ENCODE measurements at regions not wholly inside any gene's neighbourhood (a gene's known extent, or its start where the extent isn't known, plus 50 kb on each side); places are given as distances from the start of the nearest gene placed in this dataset.
"Not testable (repeated sequence)": the region's sequence is repeated elsewhere in the genome, so short reads cannot be mapped to it uniquely, and the experiment has no call there.

DNA sequence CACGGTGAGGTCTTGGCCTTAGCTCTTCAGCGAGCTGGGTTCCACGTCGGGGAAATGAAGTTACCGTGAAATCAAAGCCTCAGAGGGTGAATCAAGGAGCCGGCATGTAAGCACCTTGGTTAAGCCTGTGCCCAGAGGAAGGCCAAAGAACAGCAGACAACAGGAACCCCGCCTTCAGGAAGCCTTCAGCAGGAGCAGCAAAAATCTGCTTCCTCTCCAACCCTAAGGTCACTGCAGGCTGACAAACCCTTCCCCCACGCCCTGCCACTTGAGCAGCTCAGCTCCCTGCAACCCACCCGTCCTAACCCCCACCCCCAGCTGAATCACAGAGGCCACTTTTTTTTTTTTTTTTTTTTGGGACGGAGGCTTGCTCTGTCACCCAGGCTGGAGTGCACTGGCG, 72.9 kb upstream of the LTA4H start:
- ChIA-PET CTCF (no interaction called here), POLR2A (interaction anchor here (0.6 kb wide), 1 partner anchor 13 kb away, joined by 4 read pairs; no protein-coding TSS in a partner anchor)
- DNase-seq (ENCODE audit: low read depth, low spot score) = no peak
- H3K4me3 ChIP-seq (ENCODE audit: low read depth, low read length) = no peak overlapping the region
- TF ChIP-seq, protein P1, sequence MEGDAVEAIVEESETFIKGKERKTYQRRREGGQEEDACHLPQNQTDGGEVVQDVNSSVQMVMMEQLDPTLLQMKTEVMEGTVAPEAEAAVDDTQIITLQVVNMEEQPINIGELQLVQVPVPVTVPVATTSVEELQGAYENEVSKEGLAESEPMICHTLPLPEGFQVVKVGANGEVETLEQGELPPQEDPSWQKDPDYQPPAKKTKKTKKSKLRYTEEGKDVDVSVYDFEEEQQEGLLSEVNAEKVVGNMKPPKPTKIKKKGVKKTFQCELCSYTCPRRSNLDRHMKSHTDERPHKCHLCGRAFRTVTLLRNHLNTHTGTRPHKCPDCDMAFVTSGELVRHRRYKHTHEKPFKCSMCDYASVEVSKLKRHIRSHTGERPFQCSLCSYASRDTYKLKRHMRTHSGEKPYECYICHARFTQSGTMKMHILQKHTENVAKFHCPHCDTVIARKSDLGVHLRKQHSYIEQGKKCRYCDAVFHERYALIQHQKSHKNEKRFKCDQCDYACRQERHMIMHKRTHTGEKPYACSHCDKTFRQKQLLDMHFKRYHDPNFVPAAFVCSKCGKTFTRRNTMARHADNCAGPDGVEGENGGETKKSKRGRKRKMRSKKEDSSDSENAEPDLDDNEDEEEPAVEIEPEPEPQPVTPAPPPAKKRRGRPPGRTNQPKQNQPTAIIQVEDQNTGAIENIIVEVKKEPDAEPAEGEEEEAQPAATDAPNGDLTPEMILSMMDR (IDR thresholded peaks at IDR 0.05; ENCODE audit: insufficient read depth, low read length, missing control alignments) = no peak

DNA sequence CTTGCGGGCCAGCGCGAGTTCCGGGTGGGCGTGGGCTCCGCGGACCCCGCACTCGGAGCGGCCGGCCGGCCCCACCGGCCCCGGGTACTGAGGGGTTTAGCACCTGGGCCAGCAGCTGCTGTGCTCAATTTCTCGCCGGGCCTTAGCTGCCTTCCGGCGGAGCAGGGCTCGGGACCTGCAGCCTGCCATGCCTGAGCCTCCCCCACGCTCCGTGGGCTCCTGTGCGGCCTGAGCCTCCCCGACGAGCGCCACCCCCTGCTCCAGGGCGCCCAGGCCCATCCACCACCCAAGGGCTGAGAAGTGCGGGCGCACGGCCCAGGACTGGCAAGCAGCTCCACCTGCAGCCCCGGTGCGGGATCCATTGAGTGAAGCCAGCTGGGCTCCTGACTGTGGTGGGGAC, 73.6 kb upstream of the LTA4H start:
- CTCF ChIA-PET = not testable (repeated sequence)

DNA sequence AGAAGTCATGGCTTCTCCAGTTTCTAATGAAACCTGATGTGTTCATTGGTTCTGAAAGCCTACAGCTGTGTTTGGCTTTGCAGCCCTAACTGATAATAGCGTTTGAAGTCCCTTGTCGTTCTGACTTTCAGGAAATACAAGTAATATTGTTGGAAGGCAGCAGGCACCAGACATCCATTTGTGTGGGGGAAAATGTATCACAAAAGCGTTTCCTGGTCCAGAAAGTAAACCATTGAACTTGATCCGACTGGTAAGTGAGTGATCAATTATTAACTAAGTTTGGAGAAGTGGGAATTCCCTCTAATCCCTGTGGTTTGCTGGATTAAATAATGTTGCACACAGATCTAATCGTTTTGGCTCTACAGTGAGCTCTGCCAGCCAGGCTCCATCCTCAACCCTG, 77.3 kb upstream of the LTA4H start:
- TF ChIP-seq, protein P1 (IDR thresholded peaks at IDR 0.05; ENCODE audit: insufficient read depth, low read length, missing control alignments) = no peak
- no peak for DNase-seq (ENCODE audit: low read depth, low spot score)
- CTCF ChIA-PET = interaction anchor here (0.5 kb wide), 1 partner anchor 44 kb away, joined by 3 read pairs; no protein-coding TSS in a partner anchor
- POLR2A ChIA-PET = no interaction called here
- no peak overlapping the region for H3K4me3 ChIP-seq (ENCODE audit: low read depth, low read length)

More for the DNA sequence above, 73.6 kb upstream of the LTA4H start:
- POLR2A ChIA-PET = interaction anchor here (0.6 kb wide), 1 partner anchor 12 kb away, joined by 4 read pairs; no protein-coding TSS in a partner anchor
- DNase-seq (ENCODE audit: low read depth, low spot score); H3K4me3 ChIP-seq (ENCODE audit: low read depth, low read length): not testable (repeated sequence)

DNA sequence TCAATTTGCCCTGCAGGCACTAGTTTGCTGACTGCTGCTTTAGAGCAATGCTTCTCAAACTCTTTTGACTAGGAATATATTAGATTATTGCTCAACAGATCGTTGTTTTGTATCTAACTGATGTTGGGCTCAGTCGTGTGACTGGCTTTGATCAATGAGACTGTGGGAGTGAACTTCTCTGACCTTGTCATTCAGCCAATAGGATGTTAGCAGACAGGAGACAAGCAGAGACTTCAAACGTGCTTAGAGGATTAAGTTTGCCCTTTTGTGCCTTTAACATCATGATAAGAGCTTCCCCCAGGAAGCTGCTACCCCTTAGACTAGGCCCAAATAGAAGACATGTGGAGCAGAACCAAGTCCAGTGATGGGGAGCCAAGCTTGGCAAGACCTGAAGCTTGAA, 76.7 kb upstream of the ELK3 start:
- H3K4me3 ChIP-seq (ENCODE audit: low read depth, low read length) = no peak overlapping the region
- no peak for DNase-seq (ENCODE audit: low read depth, low spot score)
- CTCF ChIA-PET = interaction anchor here (1.6 kb wide), 1 partner anchor 98 kb away, joined by 4 read pairs; no protein-coding TSS in a partner anchor
- TF ChIP-seq, protein P1 (IDR thresholded peaks at IDR 0.05; ENCODE audit: insufficient read depth, low read length, missing control alignments) = no peak
- POLR2A ChIA-PET = no interaction called here

DNA sequence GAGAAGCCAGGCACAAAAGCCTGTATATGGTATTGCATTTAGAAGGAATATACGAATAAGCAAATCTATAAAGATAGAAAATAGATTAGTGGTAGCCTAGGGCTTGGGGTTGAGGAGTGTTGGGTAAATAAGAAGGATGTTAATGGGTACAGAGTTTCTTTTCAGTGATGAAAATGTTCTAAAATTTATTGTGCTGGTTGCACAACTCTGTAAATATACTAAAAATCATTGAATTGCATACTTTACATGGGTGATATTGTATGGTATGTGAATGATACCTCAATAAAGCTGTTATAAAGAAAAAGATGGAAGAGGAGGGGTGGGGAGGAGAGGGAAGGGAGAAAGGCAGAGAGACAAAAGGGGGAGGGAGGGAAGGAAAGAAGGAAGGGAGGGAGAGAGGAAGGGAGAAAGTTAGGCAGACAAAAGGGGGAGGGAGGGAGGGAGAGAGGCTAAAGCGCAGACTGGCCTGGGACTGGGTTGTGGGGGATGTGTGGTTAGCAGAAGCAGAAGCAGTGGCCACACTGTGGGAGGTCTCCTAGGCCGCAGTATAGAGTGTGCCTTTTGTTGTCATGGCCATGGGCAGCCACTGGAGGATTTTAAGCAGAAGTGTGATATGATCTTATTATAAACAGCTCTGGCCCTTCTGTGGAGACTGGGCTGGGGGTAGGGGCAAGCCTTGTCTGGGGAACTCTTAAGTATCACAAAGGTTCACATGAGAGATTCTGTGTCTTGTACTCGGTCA, 73.6 kb upstream of the ELK3 start:
- TF ChIP-seq, protein P1 (IDR thresholded peaks at IDR 0.05; ENCODE audit: insufficient read depth, low read length, missing control alignments) = no peak
- DNase-seq (ENCODE audit: low read depth, low spot score) = no peak
- ChIA-PET CTCF (interaction anchor here (0.9 to 1.2 kb wide), 3 partner anchors 9 to 47 kb away, joined by 3 to 4 read pairs (median 3); no protein-coding TSS in a partner anchor), POLR2A (no interaction called here)
- no peak overlapping the region for H3K4me3 ChIP-seq (ENCODE audit: low read depth, low read length)

DNA sequence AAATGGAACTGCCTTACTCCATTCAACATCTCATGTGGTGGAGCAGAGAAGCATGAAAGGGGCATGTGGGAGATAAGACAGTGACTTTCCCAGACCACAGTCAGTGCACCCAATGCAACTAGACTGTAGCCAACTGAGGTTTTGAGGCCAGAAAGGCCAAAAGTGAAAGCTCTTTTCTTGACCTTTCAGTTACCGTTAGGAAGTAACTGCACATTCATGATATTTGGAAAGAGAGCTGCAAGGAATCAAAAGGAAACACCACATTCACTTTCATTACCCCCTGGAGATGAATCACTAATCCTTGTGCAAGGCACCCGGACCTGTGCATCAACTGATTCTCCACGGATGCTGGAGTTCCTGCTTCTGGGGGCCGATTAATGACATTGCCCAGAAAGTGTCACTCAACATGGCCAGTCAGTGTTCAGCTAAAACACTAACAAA, 72.9 kb upstream of the ELK3 start:
- DNase-seq (ENCODE audit: low read depth, low spot score) = no peak
- TF ChIP-seq, protein P1 (IDR thresholded peaks at IDR 0.05; ENCODE audit: insufficient read depth, low read length, missing control alignments) = no peak
- POLR2A ChIA-PET = interaction anchor here (0.6 kb wide), 1 partner anchor 13 kb away, joined by 4 read pairs; no protein-coding TSS in a partner anchor
- no peak overlapping the region for H3K4me3 ChIP-seq (ENCODE audit: low read depth, low read length)
- CTCF ChIA-PET = interaction anchor here (0.9 to 1.2 kb wide), 3 partner anchors 8 to 48 kb away, joined by 3 to 4 read pairs (median 3); no protein-coding TSS in a partner anchor

GRCh38 chr12:96128292-96128691, 65.9 kb upstream of the ELK3 start:
- POLR2A ChIA-PET; H3K4me3 ChIP-seq (ENCODE audit: low read depth, low read length); DNase-seq (ENCODE audit: low read depth, low spot score): not testable (repeated sequence)
- CTCF ChIA-PET = interaction anchor here (0.7 kb wide), 1 partner anchor 87 kb away, joined by 3 read pairs; no protein-coding TSS in a partner anchor

Measured in AG04449 (cell line).